ENCODE measurements at regions not wholly inside any gene's neighbourhood (a gene's known extent, or its start where the extent isn't known, plus 50 kb on each side); places are given as distances from the start of the nearest gene placed in this dataset.

DNA sequence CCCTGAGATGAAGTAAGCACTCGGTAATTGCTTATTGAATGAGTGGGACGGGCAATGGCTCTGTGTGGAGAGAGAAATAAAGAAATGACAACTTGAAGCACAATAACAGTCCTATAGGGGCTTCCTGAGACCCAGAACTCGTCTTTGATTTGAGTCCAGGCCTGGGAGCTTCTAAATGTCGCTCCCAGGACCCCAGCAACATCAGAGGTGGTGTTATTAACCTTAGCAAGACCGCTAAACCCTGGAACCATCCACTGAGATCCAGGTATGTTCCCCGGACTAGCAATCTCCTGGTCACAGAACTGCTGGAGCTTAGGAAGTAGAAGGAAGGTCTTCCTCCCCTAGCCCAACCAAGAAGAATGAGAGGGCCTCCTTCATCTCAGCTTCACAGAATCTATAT is 160.0 kb downstream of the MINAR1 start:
- H4K91ac ChIP-seq (ENCODE audit: insufficient read length, low read depth, low read length): no peak overlapping the region
- no peak overlapping the region for H2BK20ac ChIP-seq (ENCODE audit: low read depth, low read length, poor library complexity, severe bottlenecking)
- Mint-ChIP-seq H3K4me3 (no peak overlapping the region), H3K9me3 (no peaks in the 10 kb centered on the region), H3K27ac (no peak overlapping the region), H3K36me3 (ENCODE audit: insufficient read depth in 1 of 3, low read depth in 3 of 3) (no peaks in the 10 kb centered on the region), H3K4me1 (peaks cover 2 to 6% of the 10 kb centered on the region in 2 experiments; a peak in 2 of 4 replicates), H3K27me3 (ENCODE audit: low read depth) (0 out of 2 replicates have a peak, but pooled peaks cover 2% of the 10 kb centered on the region)
- no peak overlapping the region for H3K4me2 ChIP-seq (ENCODE audit: insufficient read depth, insufficient read length, low read length)
- H2AFZ ChIP-seq (ENCODE audit: low read length): no peak overlapping the region
- no peaks in the 10 kb centered on the region for H3K79me1 ChIP-seq (ENCODE audit: insufficient read depth, low read depth, low read length, poor library complexity, severe bottlenecking)
- no peaks in the 10 kb centered on the region for H3K23me2 ChIP-seq (ENCODE audit: insufficient read length, low read depth, low read length, poor library complexity, severe bottlenecking)
- no peak overlapping the region for H3K14ac ChIP-seq (ENCODE audit: insufficient read depth, low read length)
- no peaks in the 10 kb centered on the region for H3K9me3 ChIP-seq (ENCODE audit: control insufficient read depth, low read depth, low read length)
- no peak overlapping the region for H3K18ac ChIP-seq (ENCODE audit: insufficient read length, low read depth, low read length)
- TF ChIP-seq, protein P1, sequence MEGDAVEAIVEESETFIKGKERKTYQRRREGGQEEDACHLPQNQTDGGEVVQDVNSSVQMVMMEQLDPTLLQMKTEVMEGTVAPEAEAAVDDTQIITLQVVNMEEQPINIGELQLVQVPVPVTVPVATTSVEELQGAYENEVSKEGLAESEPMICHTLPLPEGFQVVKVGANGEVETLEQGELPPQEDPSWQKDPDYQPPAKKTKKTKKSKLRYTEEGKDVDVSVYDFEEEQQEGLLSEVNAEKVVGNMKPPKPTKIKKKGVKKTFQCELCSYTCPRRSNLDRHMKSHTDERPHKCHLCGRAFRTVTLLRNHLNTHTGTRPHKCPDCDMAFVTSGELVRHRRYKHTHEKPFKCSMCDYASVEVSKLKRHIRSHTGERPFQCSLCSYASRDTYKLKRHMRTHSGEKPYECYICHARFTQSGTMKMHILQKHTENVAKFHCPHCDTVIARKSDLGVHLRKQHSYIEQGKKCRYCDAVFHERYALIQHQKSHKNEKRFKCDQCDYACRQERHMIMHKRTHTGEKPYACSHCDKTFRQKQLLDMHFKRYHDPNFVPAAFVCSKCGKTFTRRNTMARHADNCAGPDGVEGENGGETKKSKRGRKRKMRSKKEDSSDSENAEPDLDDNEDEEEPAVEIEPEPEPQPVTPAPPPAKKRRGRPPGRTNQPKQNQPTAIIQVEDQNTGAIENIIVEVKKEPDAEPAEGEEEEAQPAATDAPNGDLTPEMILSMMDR (conservative IDR thresholded peaks at IDR 0.05): no peak
- H3K23ac ChIP-seq (ENCODE audit: insufficient read length, low read depth, low read length): no peak overlapping the region
- no CpG with 5 or more reads among the region's 6 CpGs for WGBS (ENCODE audit: extremely low coverage, insufficient read length, low lambda C conversion rate)
- no peak overlapping the region for H2BK15ac ChIP-seq (ENCODE audit: low read depth, low read length)
- H2BK5ac ChIP-seq (ENCODE audit: insufficient read length, low read length): no peak overlapping the region
- no peaks in the 10 kb centered on the region for H3K4me1 ChIP-seq (ENCODE audit: insufficient read depth, low read length)
- DNase-seq: no peak
- H4K20me1 ChIP-seq (ENCODE audit: control insufficient read depth, insufficient read depth, insufficient read length): no peaks in the 10 kb centered on the region
- no peak overlapping the region for H2BK120ac ChIP-seq (ENCODE audit: low read depth, low read length, poor library complexity, severe bottlenecking)
- H3K56ac ChIP-seq (ENCODE audit: insufficient read length, low read depth, low read length): no peak overlapping the region
- H3K27ac ChIP-seq (ENCODE audit: insufficient read length, low read depth, low read length): no peak overlapping the region
- no peaks in the 10 kb centered on the region for H3K79me2 ChIP-seq (ENCODE audit: insufficient read depth, low read length)
- H3K4ac ChIP-seq (ENCODE audit: low read depth, low read length): no peak overlapping the region
- no peak overlapping the region for H4K8ac ChIP-seq (replicated peaks; ENCODE audit: insufficient read length, low read depth, low read length)
- no peak overlapping the region for H4K5ac ChIP-seq (ENCODE audit: insufficient read length, low read depth, low read length)
- H3K9ac ChIP-seq (ENCODE audit: extremely low read depth, insufficient read length, low read length): no peak overlapping the region
- H2BK12ac ChIP-seq (ENCODE audit: insufficient read length, low read depth, low read length): no peak overlapping the region
- H3K27me3 ChIP-seq (ENCODE audit: insufficient read depth, low read length): no peaks in the 10 kb centered on the region
- H2AK5ac ChIP-seq (ENCODE audit: insufficient read length, low read length): no peak overlapping the region
- H3T11ph ChIP-seq (ENCODE audit: low read length): no peak overlapping the region
